GM21786 (cell line): ENCODE measurements at regions not wholly inside any gene's neighbourhood (a gene's known extent, or its start where the extent isn't known, plus 50 kb on each side); places are given as distances from the start of the nearest gene placed in this dataset.

ENCODE experiments used
- ATAC-seq: cut with Tn5 transposase; IDR thresholded peaks from one replicate; pipeline ENCODE4 v1.9.1; 2021; ENCODE audit not compliant: unreplicated experiment

- no peak for ATAC-seq
These were observed 305.2 kb upstream of the SEMA6D start for GRCh38 chr15:47412136-47412535.

DNA sequence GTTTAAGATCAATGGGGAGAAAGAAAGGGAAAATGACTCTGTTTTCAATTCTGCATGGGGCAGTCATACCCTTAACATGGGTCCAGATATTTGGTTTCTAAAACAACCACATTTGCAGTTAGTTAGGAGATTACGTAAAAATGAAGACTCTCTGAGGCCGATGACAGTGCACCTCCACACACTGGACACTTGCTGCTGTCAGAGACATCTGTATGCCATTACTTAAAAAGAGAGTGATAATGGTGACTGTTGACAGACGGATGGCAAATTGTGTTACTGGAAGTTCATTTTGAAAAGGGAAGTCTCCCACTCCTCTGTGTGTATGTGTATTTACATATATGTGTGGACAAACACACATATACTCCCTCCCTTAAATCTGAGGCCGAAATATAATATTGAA, 304.5 kb upstream of the SEMA6D start:
- no peak for ATAC-seq

DNA sequence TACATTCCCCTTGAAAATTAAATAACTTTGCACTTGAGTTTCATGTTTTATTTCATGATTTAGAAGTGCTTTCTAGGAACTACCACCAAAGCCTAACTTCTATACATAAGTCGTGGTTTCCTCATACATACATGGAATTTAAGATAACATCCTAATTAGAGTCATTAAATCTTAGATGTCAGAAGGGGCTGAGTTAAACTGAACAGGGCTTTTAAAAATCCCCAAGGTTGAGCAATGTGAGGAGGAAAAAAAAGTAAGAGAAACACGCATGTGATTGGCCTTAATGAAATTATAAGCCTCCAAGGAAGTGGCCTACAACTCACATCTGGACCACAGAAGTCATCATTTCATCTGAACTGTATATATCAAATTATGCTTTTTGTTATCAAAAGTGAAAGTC, 303.1 kb upstream of the SEMA6D start:
- ATAC-seq, result no peak

GRCh38 chr15:47415539-47415971, 301.8 kb upstream of the SEMA6D start:
- ATAC-seq, result no peak

- ATAC-seq, result no peak
These were observed 294.2 kb upstream of the SEMA6D start for GRCh38 chr15:47422881-47423665.

GRCh38 chr15:47427463-47427862, 289.8 kb upstream of the SEMA6D start:
- ATAC-seq, result no peak

DNA sequence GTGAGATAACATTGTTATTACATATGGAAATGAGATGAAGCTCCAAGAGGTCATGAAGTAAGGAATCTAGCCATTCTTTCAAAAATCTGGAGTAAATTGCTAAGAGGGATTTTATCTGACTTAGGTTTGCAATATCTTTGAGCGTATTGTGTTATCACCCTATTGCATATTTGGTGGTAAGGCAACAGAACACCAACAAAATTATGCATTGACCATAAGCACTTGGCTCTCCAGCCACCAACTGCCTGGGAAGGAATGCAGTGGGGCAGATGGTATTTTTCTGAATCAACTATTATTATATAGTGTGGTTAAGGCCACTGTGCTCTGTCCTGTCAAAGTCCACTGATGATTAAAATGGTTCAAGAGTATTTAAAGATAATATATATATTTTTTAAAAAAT, 287.9 kb upstream of the SEMA6D start:
- no peak for ATAC-seq

- ATAC-seq, result no peak
These were observed 285.8 kb upstream of the SEMA6D start for GRCh38 chr15:47431501-47431900.

GRCh38 chr15:47432826-47433225, 284.5 kb upstream of the SEMA6D start:
- no peak for ATAC-seq

GRCh38 chr15:47434596-47434995, 282.7 kb upstream of the SEMA6D start:
- no peak for ATAC-seq

- ATAC-seq, result no peak
These were observed 279.8 kb upstream of the SEMA6D start for GRCh38 chr15:47437491-47437890.

- ATAC-seq, result no peak
These were observed 277.9 kb upstream of the SEMA6D start for GRCh38 chr15:47439146-47440111.

DNA sequence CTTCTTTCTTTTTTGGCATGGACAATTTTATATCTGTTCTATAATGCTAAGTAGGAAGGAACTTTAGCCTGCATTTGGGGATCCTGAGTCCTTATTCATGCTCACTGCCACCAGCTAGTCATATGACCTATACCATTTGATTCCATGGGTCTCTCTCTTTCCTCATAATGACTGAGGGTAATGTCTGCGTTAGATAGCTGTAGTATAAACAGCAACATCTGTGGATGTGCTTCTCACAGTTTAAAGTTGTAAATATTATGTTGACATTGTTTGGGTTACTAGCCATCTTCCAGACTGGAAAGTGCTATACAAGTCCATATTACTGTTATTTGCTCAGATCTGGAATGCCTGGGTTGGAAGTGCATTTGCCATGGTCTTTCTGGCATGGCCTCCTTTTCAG, 274.9 kb upstream of the SEMA6D start:
- no peak for ATAC-seq

- no peak for ATAC-seq
These were observed 273.5 kb upstream of the SEMA6D start for GRCh38 chr15:47443839-47444238.

DNA sequence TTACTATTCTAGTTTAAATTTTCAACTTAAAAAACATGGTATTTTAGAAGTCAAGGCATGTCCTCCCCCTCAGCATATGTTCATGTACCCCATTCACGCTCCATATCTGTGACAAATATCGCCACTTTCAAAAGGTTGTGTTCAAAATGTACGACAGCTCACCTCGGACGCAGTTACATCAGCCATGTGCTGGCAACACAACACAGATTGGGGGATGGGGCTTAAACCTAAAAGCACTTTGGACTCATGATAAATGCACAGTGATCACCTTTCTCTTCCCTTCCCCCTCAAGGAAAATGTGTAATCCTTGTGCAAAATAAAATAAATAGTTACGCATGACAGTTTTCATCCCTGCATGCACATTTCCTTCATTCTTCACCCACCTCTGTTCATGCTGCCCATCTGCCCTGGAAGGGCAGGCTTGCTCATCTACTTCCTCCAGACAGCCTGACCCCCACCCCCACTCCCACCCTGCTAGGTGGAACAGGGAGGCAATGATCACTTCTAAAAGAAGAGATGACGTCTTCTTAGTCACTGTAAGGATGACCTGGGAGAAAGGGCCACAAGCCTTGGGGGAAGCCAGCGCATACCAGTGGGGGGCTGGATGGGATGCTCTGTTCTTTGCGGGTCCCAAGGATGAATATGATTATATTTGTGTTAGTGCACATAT, 271.4 kb upstream of the SEMA6D start:
- ATAC-seq, result no peak

- no peak for ATAC-seq
These were observed 256.3 kb upstream of the SEMA6D start for GRCh38 chr15:47460795-47461573.

DNA sequence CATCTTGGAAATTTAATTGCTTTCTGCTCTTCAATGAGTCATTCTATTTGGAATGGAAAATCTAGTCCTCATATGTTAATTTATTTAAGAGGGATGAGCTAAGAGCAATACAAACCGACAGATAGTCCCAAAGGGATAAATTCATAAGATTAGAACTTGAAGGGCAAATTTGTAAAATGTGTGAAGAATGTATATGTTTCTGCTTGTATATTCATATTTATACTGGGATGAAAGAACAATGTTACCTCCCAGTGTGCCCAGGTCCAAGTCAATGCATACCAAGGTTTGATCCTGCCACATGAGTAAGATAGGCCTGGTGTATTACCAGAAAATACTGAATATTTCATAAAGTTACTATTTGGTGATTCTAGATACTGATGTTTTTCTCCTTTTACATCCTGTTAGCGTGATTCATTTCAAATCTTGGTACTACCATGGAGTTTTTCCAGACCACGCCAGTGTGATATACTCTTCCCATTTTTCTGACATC, 255.6 kb upstream of the SEMA6D start:
- no peak for ATAC-seq

DNA sequence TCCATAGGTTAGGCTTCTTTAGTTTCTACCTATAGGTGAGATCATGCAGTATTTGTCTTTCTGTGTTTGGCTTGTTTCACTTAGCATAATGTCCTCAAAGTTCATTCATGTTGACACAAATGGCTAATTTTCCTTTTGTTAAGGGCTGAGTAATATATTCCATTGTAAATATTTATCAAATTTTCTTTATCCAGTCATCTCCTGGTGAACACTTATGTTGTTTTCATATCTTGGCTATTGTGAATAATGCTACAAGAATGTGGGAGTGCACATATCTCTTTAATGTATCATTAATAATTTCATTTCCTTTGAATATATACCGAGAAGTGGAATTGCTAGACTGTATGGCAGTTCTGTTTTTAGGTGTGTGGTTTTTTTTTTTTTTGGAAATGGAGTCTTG, 250.9 kb upstream of the SEMA6D start:
- ATAC-seq, result no peak

GRCh38 chr15:47470983-47471382, 246.3 kb upstream of the SEMA6D start:
- ATAC-seq, result no peak

DNA sequence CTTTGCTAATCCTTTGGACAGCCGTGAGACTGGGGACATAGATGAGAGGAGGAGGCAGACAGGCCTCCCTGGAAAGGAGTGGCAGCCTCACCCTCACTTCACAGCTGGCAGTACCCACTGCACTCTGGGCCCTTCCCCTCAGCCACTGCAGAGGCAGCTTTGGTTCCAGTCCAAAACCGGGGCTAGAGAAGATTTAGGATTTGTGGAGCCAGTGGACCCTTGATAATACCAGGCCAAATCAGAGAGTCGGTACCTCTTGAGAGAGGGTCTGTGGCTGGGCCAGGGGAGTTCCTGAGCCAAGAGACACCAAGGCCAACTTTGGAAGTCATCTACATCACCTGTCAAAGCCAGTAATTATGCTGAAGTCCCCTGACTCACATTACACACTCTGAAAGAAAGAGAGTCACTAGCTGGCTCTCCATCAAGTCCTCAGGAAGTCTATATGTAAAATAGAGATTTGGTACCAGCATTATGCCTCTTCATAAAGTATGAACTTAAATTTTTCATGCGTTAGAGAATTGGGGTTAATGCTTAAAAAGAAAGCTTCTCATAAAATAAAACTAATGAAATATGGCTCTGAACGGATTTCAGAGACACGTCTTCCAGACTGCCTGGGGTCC, 244.1 kb upstream of the SEMA6D start:
- ATAC-seq, result no peak
